H1 (cell line): ENCODE measurements at regions not wholly inside any gene's neighbourhood (a gene's known extent, or its start where the extent isn't known, plus 50 kb on each side); places are given as distances from the start of the nearest gene placed in this dataset.

Experiments
- CTCF ChIA-PET: fragments of 300-600 bp; sonication (Branson Sonifier 250); formaldehyde crosslinking; loops from one replicate; lab custom pipeline; 2021; ENCODE audit not compliant: partially characterized antibody; lab: Charles Lee
- POLR2A ChIA-PET: fragments of 300-600 bp; sonication (Branson Sonifier 250); formaldehyde crosslinking; loops from one replicate; lab custom pipeline; 2021; ENCODE audit warnings: inconsistent platforms; ENCODE audit not compliant: partially characterized antibody; lab: Charles Lee
- DNase-seq, 2 experiments: peaks; one replicate each; pipeline versions ENCODE4 v3.0.0 to v3.0.0-alpha.2; 2010 to 2022; ENCODE audit warnings: low spot score in 2 of 2, low read depth in 1 of 2, mixed read lengths in 1 of 2
- FAIRE-seq: peaks from 2 replicates; lab custom pipeline; 2011; peaks lifted over from hg19 to GRCh38; lab: Jason Lieb, UNC
- H2AFZ ChIP-seq: 2 replicates; pipeline ENCODE4 v1.8.1; 2012; ENCODE audit warnings: low read length, inconsistent platforms
- H2AK5ac ChIP-seq: 2 replicates; pipeline ENCODE4 v1.6.1; 2013; ENCODE audit warnings: low read depth, low read length
- H2BK120ac ChIP-seq: replicated peaks from 2 replicates; pipeline ENCODE3; 2013; ENCODE audit warnings: low read depth, low read length, inconsistent platforms
- H2BK12ac ChIP-seq: 2 replicates; pipeline ENCODE4 v1.6.1; 2013; ENCODE audit warnings: low read depth, low read length
- H2BK15ac ChIP-seq: 2 replicates; pipeline ENCODE4 v1.6.1; 2013; ENCODE audit warnings: low read length
- H2BK20ac ChIP-seq: 2 replicates; pipeline ENCODE4 v1.6.1; 2013; ENCODE audit warnings: low read length
- H2BK5ac ChIP-seq: 2 replicates; pipeline ENCODE4 v1.6.1; 2013; ENCODE audit warnings: low read depth, low read length
- H3K14ac ChIP-seq: 2 replicates; pipeline ENCODE4 v1.6.1; 2013; ENCODE audit warnings: inconsistent platforms; ENCODE audit not compliant: insufficient read length
- H3K18ac ChIP-seq: 2 replicates; pipeline ENCODE4 v1.6.1; 2013; ENCODE audit warnings: low read length; ENCODE audit errors: extremely low read depth
- H3K23ac ChIP-seq: 2 replicates; pipeline ENCODE4 v1.6.1; 2013; ENCODE audit warnings: inconsistent platforms; ENCODE audit not compliant: insufficient read length
- H3K23me2 ChIP-seq: 2 replicates; pipeline ENCODE4 v1.6.1; 2013; ENCODE audit warnings: low read depth, low read length
- H3K27ac ChIP-seq: 2 replicates; pipeline ENCODE4 v1.6.1; 2011; ENCODE audit warnings: low read depth, low read length, inconsistent platforms
- H3K27me3 ChIP-seq, 4 experiments: replicated peaks in 1 of 4; 1 replicate in 1 of 4; 2 replicates in 3 of 4; pipeline versions ENCODE4 v1.6.1 to v1.8.1; 2011 to 2013; ENCODE audit warnings: low read length in 3 of 4, mild to moderate bottlenecking in 3 of 4, inconsistent platforms in 2 of 4, mixed read lengths in 2 of 4, moderate library complexity in 1 of 4; ENCODE audit not compliant: control insufficient read depth in 3 of 4, insufficient read depth in 3 of 4; ENCODE audit errors: extremely low read depth in 1 of 4
- H3K36me3 ChIP-seq, 4 experiments: 2 replicates each; pipeline versions ENCODE4 v1.6.1 to v1.8.1; 2011 to 2013; ENCODE audit warnings: mild to moderate bottlenecking in 4 of 4, low read length in 3 of 4, moderate library complexity in 2 of 4, control low read depth in 1 of 4, inconsistent platforms in 1 of 4; ENCODE audit not compliant: insufficient read depth in 4 of 4, control insufficient read depth in 2 of 4
- H3K4ac ChIP-seq: replicated peaks from 2 replicates; pipeline ENCODE3; 2013; ENCODE audit warnings: low read length, low read depth, mixed read lengths, inconsistent platforms; ENCODE audit not compliant: insufficient read length
- H3K4me1 ChIP-seq, 4 experiments: replicated peaks in 1 of 4; 1 replicate in 1 of 4; 2 replicates in 3 of 4; pipeline versions ENCODE4 v1.6.1 to v1.8.1; 2011 to 2013; ENCODE audit warnings: low read length in 3 of 4, inconsistent platforms in 2 of 4, mixed read lengths in 1 of 4; ENCODE audit not compliant: insufficient read depth in 4 of 4, control insufficient read depth in 3 of 4
- H3K4me2 ChIP-seq, 2 experiments: 2 replicates each; pipeline versions ENCODE4 v1.6.1 to v1.8.1; 2011 to 2013; ENCODE audit warnings: low read depth in 2 of 2, low read length in 2 of 2, control low read depth in 1 of 2, inconsistent platforms in 1 of 2, mild to moderate bottlenecking in 1 of 2; ENCODE audit not compliant: insufficient read depth in 1 of 2
- H3K4me3 ChIP-seq, 4 experiments: fragments of 200-600, 300-600 bp in 1 of 4; sonication (generic), shearing (Covaris generic), sonication (Bioruptor Twin) in 1 of 4; 2 replicates each; pipeline versions ENCODE4 v1.5.1 to v1.8.1; 2011 to 2016; ENCODE audit warnings: low read length in 4 of 4, low read depth in 3 of 4, control low read depth in 2 of 4, inconsistent platforms in 2 of 4, mild to moderate bottlenecking in 2 of 4, mixed read lengths in 1 of 4, moderate library complexity in 1 of 4; ENCODE audit not compliant: insufficient read depth in 2 of 4; ENCODE audit errors: extremely low read depth in 1 of 4
- H3K56ac ChIP-seq: replicated peaks from 2 replicates; pipeline ENCODE3; 2013; ENCODE audit warnings: low read depth, mild to moderate bottlenecking, mixed read lengths, low read length, inconsistent platforms; ENCODE audit not compliant: insufficient read length
- H3K79me1 ChIP-seq: 2 replicates; pipeline ENCODE4 v1.6.1; 2013; ENCODE audit warnings: low read depth, low read length, control low read depth
- H3K79me2 ChIP-seq, 2 experiments: 2 replicates each; pipeline versions ENCODE4 v1.6.1 to v1.8.1; 2012 to 2013; ENCODE audit warnings: low read length in 2 of 2, mild to moderate bottlenecking in 2 of 2, inconsistent platforms in 1 of 2; ENCODE audit not compliant: insufficient read depth in 2 of 2, control insufficient read depth in 1 of 2
- H3K9ac ChIP-seq, 4 experiments: replicated peaks in 1 of 4; 1 replicate in 1 of 4; 2 replicates in 3 of 4; pipeline versions ENCODE4 v1.6.1 to v1.8.1; 2011 to 2013; ENCODE audit warnings: low read depth in 3 of 4, low read length in 3 of 4, control low read depth in 2 of 4, mild to moderate bottlenecking in 2 of 4, moderate library complexity in 2 of 4, inconsistent platforms in 1 of 4; ENCODE audit errors: extremely low read depth in 1 of 4
- H3K9me3 ChIP-seq, 2 experiments: 2 replicates each; pipeline versions ENCODE4 v1.6.1 to v1.8.1; 2012 to 2013; ENCODE audit warnings: mild to moderate bottlenecking in 2 of 2, moderate library complexity in 2 of 2, control low read depth in 1 of 2, inconsistent platforms in 1 of 2, low read depth in 1 of 2, low read length in 1 of 2, mixed read lengths in 1 of 2; ENCODE audit not compliant: insufficient read depth in 2 of 2
- H4K20me1 ChIP-seq, 2 experiments: replicated peaks in 1 of 2; 2 replicates each; pipeline versions ENCODE3 to v1.8.1; 2011 to 2013; ENCODE audit warnings: inconsistent platforms in 2 of 2, low read length in 2 of 2, mild to moderate bottlenecking in 1 of 2; ENCODE audit not compliant: insufficient read depth in 2 of 2, control insufficient read depth in 1 of 2
- H4K5ac ChIP-seq: 2 replicates; pipeline ENCODE4 v1.6.1; 2013; ENCODE audit warnings: low read length, low read depth, mixed read lengths, inconsistent platforms; ENCODE audit not compliant: insufficient read length
- H4K8ac ChIP-seq: 2 replicates; pipeline ENCODE4 v1.8.0; 2013; ENCODE audit warnings: mild to moderate bottlenecking, moderate library complexity, low read length, inconsistent platforms; ENCODE audit not compliant: insufficient read depth; ENCODE audit errors: extremely low read depth
- H4K91ac ChIP-seq: replicated peaks from 2 replicates; pipeline ENCODE3; 2013; ENCODE audit warnings: low read length, mixed read lengths, inconsistent platforms; ENCODE audit not compliant: insufficient read length
- CHD1 ChIP-seq: IDR thresholded peaks from 2 replicates; pipeline ENCODE4 v1.6.1; 2012; ENCODE audit warnings: low read depth, low read length, improper control_type of control experiment
- JUN ChIP-seq: IDR thresholded peaks from 2 replicates; pipeline ENCODE4 v1.6.1; 2011; ENCODE audit warnings: low read depth, mild to moderate bottlenecking, improper control_type of control experiment, low read length
- KDM1A ChIP-seq: fragments of 200-600, 300-600 bp; sonication (generic); IDR thresholded peaks from 2 replicates; pipeline ENCODE4 v1.7.1; 2016; ENCODE audit warnings: mild to moderate bottlenecking, low read length, borderline replicate concordance
- KDM5A ChIP-seq: fragments of 200-600 bp; IDR thresholded peaks from 2 replicates; pipeline ENCODE4 v1.7.1; 2012; ENCODE audit warnings: mild to moderate bottlenecking, low read length, inconsistent platforms, mixed read lengths
- RAD21 ChIP-seq, 2 experiments: IDR thresholded peaks in 1 of 2; conservative IDR thresholded peaks in 1 of 2; 2 replicates each; pipeline ENCODE4 v1.6.1; 2011; ENCODE audit warnings: low read depth in 2 of 2, low read length in 2 of 2, improper control_type of control experiment in 1 of 2, inconsistent platforms in 1 of 2, mild to moderate bottlenecking in 1 of 2, moderate library complexity in 1 of 2
- SP1 ChIP-seq: IDR thresholded peaks from 2 replicates; pipeline ENCODE4 v1.6.1; 2011; ENCODE audit warnings: low read depth, low read length
- ZNF274 ChIP-seq: IDR thresholded peaks from 2 replicates; pipeline ENCODE4 v1.7.0; 2012; ENCODE audit warnings: low read length, borderline replicate concordance; ENCODE audit errors: extremely low read depth
- WGBS, 2 experiments: shearing (Covaris generic) in 1 of 2; methylation state at CpG; one replicate each; pipeline versions ENCODE4 v1.1.6 to v1.1.7; 2013 to 2015; ENCODE audit warnings: low lambda C conversion rate in 2 of 2, mixed read lengths in 2 of 2, inconsistent platforms in 1 of 2, low coverage in 1 of 2, missing lambda C conversion rate in 1 of 2; ENCODE audit not compliant: insufficient replicate concordance in 2 of 2, insufficient coverage in 1 of 2, insufficient read length in 1 of 2; ENCODE audit errors: extremely low coverage in 1 of 2, missing lambda C conversion rate in 1 of 2; 5-methylcytosine and 5-hydroxymethylcytosine counted together

DNA sequence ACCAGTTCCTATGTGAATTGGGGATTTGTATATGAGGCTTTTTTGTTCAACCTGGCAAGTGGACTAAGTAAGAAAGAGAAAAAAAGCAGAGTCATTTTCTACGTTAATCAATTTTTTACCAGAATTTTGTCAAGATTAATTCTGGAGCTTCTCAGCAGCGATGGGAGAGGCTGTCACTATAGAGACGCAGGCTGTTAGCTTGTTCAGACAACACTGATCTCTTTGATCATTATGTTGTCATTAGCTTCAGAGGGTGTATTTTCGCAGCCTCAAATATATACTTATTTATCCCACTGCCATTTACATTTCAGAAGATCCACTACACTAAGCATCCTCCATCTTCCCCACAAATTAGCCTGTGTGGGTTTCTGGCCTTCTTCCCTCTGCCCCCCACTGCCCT is 196.7 kb upstream of the PFKP start:
- Histone ChIP-seq H3K27ac (no peak overlapping the region), H2BK120ac (no peak overlapping the region), H3K79me2 (no peaks in the 10 kb centered on the region), H4K20me1 (no peaks in the 10 kb centered on the region), H3K27me3 (no peaks in the 10 kb centered on the region), H4K5ac (no peak overlapping the region), H2BK20ac (no peak overlapping the region), H3K36me3 (no peaks in the 10 kb centered on the region), H3K79me1 (no peaks in the 10 kb centered on the region), H3K9me3 (peaks cover 4 to 6% of the 10 kb centered on the region in 2 experiments; a peak in 1 of 4 replicates), H4K91ac (no peak overlapping the region), H3K56ac (no peak overlapping the region), H2BK12ac (no peak overlapping the region), H3K4ac (no peak overlapping the region), H3K23ac (no peak overlapping the region), H3K23me2 (no peaks in the 10 kb centered on the region), H3K9ac (no peak overlapping the region), H4K8ac (no peak overlapping the region), H3K4me1 (peaks cover 0 to 8% (median 3%) of the 10 kb centered on the region in 4 experiments; a peak in 3 of 7 replicates), H2AFZ (no peak overlapping the region), H2BK5ac (no peak overlapping the region), H2AK5ac (no peak overlapping the region), H3K4me3 (no peak overlapping the region), H3K18ac (no peak overlapping the region), H3K4me2 (no peak overlapping the region), H3K14ac (no peak overlapping the region), H2BK15ac (no peak overlapping the region)
- POLR2A ChIA-PET = no interaction called here
- CTCF ChIA-PET = interaction anchor here (1.5 kb wide), 1 partner anchor 20 kb away, joined by 3 read pairs; no protein-coding TSS in a partner anchor
- TF ChIP-seq JUN (no peak), KDM1A (no peak), KDM5A (no peak), SP1 (no peak), CHD1 (no peak), RAD21 (IDR thresholded peaks at IDR 0.05 in 1 of 2, conservative IDR thresholded peaks at IDR 0.05 in 1 of 2; ENCODE audit: low read depth in 2 of 2, low read length in 2 of 2) (no peak), ZNF274 (no peak)
- DNase-seq = no peak
- WGBS, 2 experiments = 86% methylated on average over 4 of the region's 4 CpGs; no CpG with 5 or more reads in 1 of the 2 experiments
- FAIRE-seq = no peak
